NCI-H146 (cell line): ENCODE measurements at regions not wholly inside any gene's neighbourhood (a gene's known extent, or its start where the extent isn't known, plus 50 kb on each side); places are given as distances from the start of the nearest gene placed in this dataset.
A peak's percentile ranks its signal among the peaks of the same experiment; 100 is the strongest.

ENCODE experiments used
- DNase-seq: peaks from one replicate; lab custom pipeline; 2025; lab: John Stamatoyannopoulos, UW

DNA sequence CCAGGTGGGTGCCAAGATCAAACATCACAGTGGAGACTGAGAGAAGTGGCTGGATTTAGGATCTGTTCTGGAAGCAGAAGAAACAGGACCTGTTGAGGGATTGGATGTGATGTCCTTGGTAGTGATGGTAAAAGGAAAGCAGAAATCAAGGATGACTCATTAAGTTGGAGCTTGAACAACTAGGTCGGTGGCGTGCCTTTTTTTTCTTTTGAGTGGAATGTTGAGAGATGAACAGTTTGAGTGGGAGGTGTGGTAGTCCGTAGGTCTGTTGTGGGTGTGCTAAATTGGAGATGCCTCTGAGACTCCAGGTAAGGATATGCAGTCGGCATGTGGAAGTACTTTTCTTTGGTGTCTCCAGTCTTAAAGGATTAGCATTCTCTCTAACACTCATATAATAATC lies 92.1 kb upstream of the IL12B start:
- DNase-seq, result no peak

DNA sequence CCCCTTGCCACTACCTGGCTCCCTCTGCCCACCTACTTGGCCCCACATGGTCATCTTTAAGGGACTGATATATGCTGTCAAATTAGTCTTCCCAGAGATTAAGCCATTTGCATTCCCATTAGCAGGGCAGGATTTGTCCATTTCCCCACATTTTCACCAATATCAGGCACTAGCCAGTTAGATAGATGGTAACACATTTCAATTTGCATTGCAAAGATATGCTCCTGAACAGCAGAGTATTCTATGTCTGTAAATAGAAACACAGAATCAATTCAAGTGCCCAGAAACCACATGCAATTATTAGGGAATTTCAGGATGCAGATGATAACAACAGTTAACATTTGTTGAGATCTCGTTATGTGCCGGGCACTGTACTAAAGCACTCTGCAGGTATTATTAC lies 92.6 kb upstream of the IL12B start:
- no peak for DNase-seq

DNA sequence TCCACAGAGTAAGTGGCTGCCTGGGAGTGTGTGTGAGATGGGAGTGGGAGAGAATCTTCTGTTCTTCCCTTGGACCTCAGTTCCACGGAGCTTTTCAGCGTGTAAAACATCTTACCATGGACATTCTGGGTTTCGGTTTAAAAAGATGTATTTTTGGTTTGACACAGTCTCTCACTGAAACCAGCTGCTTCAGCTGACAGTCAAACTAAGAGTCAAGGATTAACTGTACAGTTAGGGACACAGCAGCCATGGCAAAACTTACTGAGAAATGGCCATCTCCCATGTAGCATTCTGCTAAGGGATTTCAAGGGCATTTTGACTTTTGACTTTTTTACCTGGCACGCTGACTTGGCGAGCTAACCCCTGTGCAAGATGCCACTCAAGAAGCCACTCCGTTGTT lies 93.8 kb upstream of the IL12B start:
- no peak for DNase-seq

DNA sequence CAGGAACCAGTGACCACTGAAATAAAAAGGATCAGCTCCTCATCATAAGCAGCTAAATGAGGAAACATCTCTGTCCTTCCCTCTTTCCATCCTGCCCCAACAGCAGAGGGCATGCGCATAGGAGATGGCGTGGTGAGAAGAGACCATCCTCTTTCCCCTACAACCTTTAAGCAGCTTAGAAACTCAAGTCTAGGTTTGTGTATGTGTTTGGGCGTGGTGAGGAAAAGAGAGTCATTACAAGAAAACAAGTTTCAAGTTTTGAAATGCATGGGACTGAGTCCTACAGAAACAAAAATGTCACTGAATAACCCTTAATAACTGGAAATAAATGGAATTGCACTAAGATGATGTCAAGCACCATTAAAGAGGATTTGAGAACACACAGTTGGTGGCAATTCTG lies 96.4 kb upstream of the IL12B start:
- no peak for DNase-seq

DNA sequence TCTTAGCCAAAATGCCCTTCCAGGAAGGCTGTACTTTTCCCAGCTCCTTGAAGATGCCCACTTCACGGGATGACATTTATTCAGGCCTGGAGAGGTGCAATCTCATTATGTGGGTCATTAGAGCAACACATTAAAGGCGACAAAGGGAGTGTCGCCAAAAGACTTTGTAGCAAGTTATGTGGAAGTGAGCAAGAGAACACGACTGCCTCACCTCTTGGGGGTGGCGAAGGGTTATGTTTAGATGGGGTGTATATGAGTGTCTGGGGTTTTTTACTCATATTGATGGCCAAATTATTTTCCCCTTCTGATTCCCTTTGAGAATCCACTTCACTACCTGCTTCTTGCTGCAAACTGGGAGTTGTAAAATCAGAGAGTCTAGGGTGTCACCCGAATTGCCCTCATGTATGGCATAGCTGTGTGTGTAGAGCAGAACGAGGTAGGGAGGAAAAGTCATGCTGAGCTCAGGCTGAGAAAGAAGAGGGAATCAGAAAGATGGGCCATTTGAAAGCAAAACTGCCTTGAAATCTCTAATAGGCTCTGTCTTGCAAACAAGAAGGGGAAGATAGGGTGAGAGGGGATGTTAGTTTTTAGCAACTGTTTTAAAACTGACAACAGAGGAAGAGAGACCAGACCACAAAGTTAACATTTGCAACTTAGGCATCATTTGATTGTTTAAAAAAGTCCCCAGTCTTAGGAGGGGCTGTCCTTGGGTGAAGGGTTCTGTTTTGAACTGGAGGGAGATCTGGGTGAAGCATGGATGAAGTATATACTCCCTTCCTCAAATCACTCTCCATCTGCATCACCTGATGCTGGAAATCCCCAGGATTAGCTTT lies 97.1 kb upstream of the IL12B start:
- DNase-seq, result no peak

DNA sequence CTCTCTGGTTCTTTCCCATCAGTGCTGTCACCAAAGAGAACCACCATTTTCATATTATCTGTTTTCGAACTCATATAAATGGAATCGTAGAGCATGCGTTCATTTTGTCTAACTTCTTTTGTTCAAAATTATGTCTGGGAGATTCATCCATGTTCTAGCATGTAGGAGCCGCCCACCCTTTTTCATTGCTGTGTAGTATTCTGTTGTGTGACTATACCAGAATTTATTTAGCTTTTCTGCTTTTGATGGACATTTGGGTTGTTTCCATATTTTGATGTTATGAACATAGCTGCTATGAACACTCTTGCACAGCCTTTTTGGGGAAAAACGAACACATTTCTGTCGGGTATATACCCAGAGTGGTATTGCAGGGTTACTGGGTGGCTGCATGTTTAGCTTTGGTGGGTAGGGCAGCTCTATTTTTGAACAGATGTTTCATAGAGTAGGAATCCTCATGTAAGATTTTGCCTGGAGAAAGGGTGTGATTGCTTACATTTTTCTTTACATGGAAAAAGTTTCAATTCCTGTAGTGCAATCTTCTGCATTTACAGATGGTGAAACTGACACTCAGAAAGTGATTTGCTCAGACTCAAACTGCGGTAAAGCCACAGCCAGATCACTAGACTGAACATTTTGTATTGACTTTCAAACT lies 100.2 kb upstream of the IL12B start:
- no peak for DNase-seq

DNA sequence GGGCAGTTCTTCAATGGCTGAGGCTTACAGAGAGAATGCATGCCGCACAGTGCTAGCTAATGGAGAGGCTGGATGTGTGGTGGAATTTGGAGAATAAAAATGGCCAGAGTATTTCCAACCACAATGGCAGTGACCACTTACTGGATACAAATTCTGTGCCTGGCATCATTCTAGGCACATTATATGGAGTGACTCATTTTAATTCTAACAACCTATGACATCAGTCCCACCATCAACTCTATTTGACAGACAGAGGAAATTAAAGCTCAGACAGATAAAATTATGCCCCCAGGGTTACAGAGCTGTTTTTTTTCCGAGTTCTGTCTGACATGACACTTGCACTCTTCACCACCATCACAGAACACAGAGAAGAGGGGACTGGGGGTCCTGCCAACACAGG lies 105.6 kb upstream of the IL12B start:
- DNase-seq, result no peak

DNA sequence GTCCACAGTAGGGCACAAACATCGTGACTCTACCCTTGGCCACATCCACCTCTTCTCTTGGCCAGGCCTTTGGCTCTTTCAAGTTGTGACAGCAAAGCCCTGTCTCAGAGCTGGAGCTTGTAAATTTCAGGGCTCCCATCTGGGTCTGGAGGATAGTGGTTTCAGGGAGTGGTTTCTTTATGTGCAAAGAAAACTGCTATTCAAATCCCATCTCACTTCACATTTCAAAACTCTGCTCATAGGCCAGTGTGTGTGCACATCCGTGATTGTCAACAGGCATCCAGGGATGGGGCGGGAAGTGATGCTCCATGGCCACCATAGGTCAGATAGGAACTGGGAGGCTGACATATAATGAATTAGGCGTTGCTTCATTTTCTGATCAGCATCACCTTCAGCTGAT lies 107.8 kb upstream of the IL12B start:
- no peak for DNase-seq

DNA sequence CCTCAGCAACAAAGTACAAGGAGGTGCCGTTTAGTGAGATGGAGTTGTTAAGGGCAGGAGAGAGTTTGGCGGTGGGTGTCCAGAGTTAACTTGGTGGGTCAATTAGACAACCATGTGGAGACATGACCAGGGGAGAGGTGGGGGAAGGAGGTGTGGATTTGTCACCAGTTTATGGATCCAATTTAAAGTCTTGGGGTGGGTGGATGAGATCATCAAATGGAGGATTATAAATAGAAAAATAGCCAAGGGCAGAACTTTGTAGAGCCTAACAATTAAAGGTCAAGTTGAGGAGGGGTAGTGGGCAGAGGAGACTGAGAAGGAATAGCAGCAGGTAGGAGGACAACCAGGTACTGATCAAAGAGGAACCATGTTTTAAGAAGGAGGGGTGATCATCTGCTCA lies 108.7 kb upstream of the IL12B start:
- no peak for DNase-seq

DNA sequence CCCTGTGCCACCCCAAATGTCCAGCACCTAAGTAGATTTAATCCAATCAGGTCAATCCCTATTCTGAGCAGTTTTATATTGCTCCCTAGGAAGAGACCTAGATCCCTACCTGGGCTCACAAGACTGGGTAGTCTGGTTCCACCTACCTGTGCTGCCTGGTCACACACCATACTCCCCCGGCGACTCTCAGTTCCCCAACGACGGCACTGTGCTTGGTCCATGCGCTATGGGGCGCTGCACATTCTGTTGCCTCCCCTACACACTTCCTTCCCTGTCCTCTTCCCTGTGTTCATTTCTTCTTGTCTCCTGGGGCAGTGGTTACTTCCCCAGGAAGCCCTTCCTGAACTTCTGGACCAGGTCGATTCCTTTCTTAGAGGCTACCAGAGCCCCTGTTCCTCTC lies 109.9 kb upstream of the IL12B start:
- no peak for DNase-seq

DNA sequence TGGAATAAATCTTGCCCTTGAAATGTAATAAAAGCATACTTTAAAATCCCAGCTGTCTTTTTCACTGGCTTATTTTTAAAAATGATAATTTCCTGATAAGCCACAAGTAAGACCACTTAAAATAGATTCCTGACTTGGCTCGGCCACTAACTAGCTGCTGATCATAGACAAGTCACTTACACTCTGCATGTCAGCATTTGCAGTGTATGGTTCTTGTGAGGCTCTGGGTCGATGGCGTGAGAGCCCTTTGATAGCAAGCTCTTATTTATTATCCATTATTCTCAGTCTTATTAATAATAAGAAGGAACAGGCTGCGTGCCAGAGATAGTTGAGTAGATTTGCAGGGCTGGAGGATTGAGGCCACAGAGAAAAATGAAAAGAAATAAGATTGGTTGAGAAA lies 110.7 kb upstream of the IL12B start:
- DNase-seq, result no peak

DNA sequence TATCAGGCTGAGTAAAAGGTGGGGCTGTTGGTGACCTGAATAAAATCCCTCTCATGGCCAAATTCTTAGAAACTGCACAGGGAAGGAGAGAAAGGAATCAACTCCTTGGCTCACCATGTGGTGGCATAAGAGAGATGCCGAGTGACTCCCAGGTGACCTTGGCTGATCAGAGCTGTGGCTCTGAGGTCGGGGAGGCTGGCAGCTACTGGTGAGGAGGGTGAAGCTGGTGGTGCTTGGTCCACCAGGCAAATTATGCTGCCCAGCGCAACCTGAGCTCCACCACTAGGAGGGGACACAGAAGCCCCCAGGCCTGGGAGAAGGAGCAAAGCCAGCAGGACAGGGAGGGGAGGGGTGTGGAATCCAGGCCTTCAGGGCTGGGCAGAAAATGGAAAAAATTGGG lies 111.2 kb upstream of the IL12B start:
- DNase-seq, result no peak

DNA sequence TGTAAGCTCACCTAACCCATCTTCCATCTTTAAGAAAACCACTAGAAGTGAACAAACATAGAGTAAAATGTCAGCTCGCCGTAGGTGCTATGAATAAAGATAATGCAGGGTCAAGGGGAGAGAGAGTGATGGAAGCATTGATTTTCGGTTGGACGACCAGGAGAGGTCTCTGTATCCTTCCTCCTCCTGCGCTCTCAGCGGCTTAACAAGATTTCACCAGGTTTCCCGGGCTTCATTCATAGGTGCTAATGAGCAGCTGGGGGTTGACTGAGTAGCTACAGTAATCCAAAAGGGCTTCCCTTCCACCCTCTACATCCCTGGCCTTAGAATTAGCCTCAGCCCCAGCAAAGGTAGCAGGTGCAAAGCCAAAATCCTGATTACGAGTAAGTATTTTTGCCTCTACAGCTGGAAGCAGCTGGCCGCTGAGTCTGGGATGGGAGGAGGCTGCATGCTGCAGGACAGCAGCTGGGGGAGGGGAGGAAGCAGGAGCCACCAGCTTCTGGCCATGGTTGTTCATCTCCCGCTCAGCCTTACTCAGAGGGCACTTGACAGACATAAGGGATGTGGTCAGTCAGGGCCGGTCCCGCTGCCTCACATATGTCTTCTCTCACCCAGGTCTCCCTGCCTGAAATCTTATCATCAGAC lies 112.0 kb upstream of the IL12B start:
- DNase-seq, result no peak

DNA sequence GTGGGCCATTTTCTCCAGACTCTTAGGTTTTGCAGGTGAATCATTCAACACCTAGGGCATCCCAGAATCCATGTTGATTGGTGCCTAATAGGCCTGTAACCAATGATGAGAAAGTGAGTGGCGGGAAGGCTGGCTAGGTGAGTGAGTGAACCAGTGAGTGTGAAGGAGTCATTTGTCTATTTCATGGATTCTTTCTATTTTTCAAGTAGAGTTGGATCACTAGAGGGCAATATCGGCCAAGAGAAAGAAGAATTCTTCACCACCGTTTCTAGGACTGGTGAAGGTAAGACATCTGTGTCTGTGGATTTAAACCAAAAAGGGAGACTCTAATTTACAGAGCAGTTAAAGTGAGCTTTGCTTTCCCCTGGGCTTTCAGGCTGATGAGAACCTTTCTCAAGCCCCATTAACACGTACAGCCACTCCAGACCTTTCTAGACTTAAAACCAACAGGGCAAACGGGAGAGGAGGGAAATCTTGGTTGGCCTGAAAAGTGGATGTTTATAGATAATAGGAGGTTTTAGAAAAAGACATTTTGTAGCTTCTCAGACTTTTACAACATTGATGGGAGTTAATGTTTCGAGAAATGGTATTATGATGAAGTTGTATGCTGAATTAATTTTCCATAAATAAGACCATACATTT lies 114.3 kb upstream of the IL12B start:
- DNase-seq, result peak; percentile 0

DNA sequence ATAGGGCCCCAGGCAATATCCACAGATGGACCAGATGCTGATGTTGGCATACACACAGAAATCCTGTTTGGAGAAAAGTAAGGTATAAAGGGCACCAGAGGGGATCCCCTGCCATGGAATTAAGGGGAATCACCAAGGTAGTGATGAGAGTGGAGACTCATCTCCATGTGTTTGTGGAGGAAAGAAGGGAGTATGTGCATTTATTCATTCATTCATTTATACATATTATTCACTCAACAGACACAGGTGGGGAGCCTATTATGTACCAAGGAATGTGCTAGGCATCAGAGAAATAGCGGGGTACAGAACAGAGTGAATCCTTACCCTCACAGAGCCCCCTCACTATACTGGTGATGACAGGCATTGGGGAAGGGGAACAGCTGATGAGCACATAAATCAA lies 116.8 kb upstream of the IL12B start:
- DNase-seq, result no peak

DNA sequence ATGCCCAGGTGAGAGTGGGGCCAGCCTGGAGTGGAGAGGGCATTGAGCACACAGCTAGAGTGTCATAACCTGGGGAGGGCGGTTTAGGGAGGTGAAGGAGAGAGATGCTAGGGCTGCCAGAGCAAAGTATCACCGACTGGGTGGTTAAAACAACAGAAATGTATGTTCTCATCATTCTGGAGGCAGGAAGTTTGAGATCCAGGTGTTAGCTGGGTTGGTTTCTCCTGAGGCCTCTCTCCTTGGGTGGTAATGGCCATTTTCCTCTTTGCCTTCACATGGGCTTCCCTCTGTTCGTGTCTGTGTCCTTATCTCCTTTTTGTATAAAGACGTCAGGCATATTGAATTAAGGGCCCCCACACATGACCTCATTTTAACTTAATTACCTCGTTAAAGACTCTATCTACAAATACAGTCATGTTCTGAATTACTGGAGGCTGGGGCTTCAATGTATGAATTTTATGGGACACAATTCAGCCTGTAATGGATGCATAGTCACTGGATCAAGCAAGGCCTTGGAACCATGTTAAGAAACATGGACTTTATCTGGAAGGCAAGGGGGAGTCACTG lies 118.6 kb upstream of the IL12B start:
- DNase-seq, result no peak

DNA sequence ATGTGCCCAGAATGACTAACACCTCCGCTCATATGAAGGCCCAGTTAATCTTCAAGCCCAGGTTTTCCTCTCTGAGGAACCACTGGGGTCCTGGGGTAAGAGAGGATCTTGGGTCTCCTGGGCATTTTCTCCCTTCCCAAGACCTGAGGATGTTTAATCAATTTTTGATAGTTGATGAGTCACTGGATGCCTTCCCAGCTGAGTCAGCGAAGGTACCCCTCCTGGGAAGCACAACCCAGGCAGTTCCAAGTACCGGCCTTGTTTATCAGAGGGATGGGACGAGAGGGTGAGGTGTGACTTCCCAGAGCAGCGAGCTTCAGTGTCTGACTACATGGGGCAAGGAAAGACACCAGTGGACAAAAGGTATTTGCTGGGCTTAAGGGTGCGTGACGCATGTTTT lies 119.6 kb upstream of the IL12B start:
- DNase-seq, result no peak

DNA sequence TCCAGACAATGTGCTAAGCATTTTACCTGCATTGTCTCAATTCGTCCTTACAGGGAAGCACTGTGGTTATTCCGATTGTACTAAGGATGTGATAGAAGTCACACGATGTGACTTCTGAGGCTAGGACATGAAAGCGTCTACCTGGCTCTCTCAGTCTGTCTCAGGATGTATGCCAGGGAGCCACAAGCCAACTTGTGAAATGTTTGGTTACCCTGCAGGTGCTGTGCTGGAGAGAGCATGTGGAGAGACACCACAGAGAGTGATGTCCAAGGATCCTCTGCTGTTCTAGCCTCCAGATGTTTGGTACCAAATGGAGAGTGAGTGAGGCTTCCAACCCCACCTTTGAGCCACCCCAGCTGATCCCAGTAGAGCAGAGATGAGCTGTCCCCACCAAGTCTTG lies 120.1 kb upstream of the IL12B start:
- no peak for DNase-seq

DNA sequence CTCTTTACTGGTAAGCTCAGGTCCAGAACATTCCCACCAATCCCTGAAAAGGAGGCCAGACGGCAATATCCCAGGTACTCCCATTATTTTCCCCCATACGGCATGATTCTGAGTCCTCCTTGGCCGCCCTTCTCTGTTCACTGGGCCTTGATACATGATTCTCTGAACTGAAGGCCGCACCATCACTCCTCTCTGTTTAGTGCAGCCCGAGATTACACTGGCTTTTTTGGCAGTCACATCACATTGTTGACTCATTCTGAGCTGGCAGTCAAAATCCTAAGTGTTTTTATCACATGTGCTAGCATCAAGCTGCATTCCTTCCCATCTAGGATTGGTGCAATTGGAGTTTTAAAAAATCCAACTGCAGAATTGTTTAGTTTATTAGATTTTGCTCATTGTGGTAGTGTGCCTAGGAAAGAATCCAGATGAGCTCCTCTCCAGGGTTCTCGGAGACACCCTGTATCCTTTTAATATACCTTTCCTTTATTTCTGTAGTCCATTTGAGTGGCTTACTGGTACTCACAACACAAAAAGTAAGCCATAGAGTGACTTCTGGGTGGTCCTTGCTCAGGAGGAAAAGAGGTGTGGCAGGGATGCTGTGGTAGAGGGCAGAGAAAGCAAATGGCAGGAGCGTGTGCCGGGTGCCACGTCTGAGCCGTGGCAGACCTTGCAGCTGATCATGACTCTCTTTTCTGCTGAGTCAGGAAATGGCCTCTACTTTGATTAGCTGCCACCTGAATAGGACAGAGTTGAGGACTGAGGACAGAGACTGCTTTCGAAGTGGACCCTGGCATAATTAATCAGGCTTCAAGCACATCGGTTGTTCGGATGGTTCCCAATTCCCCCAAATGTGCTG lies 121.1 kb upstream of the IL12B start:
- no peak for DNase-seq

DNA sequence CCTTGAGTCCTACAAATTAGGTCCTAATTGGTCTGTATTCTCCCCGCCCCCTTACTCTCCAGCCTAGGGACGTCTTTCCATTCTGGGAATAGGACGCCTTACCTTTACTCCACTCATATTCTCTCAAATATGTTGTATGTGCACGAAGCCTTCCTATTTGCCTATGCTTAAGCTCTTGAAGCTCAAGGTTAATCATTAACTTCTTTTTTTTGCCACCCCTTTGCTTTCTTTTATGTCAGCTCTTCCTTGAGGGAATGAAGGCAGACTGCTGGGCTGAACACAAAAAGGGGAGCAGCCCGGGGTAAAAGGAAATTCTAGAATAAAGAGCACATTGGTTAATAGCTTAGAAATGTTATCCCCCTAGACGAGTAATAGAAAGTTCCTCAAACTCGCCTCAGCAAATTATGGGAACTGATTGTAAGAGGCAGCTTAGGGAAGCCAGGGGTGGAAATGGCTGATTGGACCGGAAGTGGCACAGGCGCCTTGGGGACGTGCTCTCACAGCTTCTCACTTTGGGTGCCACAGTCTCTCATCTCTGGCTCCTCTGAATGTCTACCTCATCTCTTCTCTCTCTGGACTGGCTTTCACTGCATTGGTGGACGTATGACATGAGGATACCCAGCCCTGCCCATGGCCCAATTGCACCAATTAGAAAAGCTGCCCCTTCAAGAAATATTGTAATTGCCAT lies 122.3 kb upstream of the IL12B start:
- DNase-seq, result no peak

DNA sequence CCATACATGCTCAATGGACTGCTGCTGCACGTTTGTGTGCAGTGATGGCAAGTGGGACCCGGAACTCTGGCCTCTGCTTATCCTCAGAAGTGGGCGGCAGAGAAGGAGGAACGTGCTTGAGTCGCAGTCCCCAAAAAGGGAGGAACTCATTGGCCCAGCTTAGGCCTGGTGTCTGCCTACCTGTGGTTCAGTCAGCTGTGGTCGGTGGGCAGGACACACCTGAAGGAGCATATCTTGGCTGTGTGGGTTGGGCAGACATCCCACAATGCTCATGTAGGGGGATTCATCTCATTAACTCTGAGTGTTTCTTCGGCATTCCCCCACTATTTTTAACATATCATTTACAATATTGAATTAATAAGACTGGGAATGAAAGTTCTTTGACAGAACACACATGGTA lies 122.9 kb upstream of the IL12B start:
- DNase-seq, result no peak
